ENCODE measurements at regions not wholly inside any gene's neighbourhood (a gene's known extent, or its start where the extent isn't known, plus 50 kb on each side); places are given as distances from the start of the nearest gene placed in this dataset.
"Not testable (repeated sequence)": the region's sequence is repeated elsewhere in the genome, so short reads cannot be mapped to it uniquely, and the experiment has no call there.

DNA sequence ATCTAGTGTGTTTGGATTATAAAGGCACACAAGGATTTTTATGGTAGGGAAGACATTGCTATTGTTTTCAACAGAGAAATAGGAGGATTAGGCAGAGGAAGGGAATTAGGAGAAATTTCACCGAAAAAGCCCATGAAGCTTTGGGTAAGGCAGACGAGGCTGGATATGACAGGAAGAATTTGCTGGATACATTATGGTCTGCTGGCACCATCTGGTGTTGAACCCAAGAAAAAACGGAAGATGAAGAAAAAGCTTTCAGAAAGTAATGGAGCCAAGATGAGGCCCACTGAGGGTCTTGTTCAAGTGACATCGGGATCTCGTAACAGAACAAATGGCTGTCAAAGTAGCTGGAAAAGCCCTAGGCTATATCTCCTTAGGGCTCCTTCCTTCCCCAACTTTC, 56.5 kb downstream of the OR2J2 start:
- peak; percentile 2 for DNase-seq

DNA sequence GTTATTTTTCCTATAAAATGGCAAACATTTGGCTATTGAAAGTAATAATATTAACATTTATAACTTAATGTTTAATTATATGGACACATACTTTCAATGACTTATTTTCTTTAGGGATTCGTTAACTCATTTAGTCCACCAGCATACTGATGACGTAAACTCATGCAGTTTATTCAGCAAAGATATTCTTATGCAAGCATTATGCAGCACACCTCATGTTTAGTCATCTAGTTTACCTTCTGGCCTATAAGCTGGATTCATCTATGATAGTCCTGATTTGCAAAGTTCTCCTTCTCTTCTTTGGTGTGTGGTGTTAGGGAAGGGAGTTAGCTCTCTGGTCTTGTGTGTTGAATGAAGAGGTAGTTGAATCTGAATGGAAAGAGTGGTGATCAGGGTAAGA, 60.0 kb downstream of the OR2J2 start:
- DNase-seq = no peak

GRCh38 chr6:29232725-29233124, 62.0 kb downstream of the OR2J2 start:
- DNase-seq = no peak

DNA sequence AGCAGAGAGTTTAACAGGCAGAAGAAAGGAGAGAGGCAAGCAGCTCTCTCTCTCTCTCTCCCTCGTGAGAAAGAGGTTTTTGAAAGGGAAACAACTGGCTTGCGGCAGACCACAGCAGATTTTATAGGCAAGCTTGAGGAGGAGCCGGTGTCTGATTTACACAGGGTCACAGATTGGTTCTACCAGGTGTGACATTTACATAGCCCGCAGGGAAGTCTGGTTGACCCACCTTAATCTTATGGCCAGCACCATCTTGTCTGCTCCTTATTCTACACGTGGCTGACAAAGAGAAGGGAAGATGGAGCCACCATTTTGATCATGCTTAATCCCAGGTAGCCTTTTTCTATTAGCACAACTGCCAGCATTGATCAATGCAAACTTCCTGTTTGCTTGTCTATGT, 65.4 kb downstream of the OR2J2 start:
- DNase-seq = no peak

DNA sequence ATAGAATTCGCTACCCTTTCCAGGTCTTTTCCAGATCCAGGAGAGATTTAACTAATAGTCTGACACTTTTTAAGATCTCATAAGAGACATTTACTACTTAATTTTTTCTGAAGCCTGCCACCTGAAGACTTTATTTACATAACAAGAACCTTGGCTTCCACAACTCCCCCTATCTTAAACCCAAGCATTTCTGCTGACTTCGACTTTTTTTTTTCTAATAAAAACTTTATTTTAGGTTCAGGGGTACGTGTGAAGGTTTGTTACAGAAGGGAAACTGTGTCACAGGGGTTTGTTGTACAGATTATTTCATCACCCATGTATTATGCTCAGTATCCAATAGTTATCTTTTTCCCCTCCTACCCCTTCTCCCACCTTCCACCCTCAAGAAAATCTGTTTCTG, 64.9 kb upstream of the OR14J1 start:
- no peak for DNase-seq

GRCh38 chr6:29243044-29243443, 58.5 kb upstream of the OR14J1 start:
- not testable (repeated sequence) for DNase-seq
